GM21825 (cell line): ENCODE measurements at regions not wholly inside any gene's neighbourhood (a gene's known extent, or its start where the extent isn't known, plus 50 kb on each side); places are given as distances from the start of the nearest gene placed in this dataset.

Source experiments
- ATAC-seq: cut with Tn5 transposase; IDR thresholded peaks from one replicate; pipeline ENCODE4 v1.9.1; 2021; ENCODE audit warnings: mild to moderate bottlenecking, moderate library complexity; ENCODE audit not compliant: unreplicated experiment

DNA sequence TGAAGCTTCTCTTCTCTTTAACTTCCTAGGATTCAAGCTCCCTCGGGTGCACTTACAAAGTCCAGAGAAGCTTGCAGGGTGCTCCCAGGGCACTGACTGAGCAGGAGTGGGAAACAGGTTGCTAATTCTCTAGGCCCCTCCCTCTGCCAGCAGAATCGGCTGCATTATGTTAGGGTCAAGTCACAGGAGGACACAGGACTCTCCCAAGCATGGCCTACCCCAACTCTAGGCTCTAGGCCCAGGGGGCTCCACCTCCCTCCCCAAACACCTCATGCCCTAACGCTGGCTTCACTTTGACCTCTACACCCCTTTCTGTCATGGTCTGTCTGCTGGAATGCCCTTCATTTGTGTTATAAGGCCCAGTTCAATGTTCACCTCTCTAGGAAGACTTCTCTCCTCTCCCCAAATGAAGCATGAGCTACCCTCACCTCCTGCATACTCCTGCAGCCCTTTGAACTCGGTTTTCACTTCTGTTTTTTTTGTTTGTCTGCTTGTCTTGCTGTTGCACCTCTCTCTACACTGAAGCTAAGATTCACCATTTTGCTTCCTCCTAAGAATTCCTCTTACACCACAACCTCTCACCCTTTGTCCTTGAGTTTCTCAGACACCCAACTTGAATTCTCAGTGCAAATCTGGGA is 521.8 kb upstream of the ID2 start:
- no peak for ATAC-seq

DNA sequence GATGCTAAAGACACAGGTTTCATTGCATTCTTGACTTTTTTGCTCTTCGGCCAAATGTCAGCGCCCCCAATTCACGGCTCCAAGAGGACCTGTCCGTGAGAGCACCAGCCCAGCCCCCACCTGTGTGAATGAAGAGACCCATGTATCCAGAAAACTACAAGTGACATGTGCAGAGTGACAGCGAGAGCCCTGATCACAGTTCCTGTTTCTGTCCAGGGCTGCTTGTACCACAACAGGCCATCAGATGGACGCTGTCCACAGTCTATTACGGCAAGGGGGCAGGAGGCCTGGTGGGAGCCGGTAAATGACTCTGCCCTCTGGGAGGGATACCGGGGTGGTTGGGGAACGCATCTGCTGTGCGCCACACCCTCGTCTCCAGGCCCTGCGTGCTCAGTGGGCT is 520.9 kb upstream of the ID2 start:
- no peak for ATAC-seq

DNA sequence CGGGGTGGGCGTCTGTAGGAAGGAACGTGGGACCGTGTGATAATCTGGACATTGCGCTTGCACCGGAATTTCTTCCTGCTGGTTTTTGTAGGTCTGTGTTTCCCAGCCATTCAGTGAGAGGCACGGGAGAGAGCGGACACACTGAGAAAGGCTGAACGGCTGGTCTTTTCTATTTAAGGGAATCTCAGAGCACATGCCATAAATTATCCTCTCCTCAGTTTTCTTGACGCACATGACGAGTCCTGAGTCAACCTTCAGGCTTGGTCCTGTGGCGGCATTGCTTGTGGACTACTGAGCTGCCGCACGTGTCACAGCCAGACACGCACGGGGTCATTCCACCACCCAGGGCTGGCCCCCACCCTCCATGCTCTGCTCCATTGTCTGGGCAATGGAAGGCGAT is 519.3 kb upstream of the ID2 start:
- ATAC-seq: no peak

DNA sequence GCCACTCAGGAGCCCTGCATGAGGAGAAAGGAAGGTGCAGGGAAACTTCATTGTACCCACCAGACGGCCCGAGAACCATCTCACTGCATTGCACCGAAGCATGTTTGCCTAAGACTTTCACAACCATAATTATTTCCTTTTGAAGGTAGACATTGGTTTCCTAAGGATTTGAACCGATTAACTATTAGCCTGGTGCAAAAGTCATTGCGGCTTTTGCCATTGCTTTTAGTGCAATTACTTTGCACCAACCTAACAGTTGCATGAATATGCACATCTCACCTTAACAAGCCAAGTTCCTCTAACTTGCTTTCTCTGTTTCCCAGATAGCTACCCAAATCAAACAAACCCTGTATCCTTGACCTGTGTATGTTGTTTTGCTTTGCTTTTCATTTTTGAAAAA is 516.3 kb upstream of the ID2 start:
- no peak for ATAC-seq

DNA sequence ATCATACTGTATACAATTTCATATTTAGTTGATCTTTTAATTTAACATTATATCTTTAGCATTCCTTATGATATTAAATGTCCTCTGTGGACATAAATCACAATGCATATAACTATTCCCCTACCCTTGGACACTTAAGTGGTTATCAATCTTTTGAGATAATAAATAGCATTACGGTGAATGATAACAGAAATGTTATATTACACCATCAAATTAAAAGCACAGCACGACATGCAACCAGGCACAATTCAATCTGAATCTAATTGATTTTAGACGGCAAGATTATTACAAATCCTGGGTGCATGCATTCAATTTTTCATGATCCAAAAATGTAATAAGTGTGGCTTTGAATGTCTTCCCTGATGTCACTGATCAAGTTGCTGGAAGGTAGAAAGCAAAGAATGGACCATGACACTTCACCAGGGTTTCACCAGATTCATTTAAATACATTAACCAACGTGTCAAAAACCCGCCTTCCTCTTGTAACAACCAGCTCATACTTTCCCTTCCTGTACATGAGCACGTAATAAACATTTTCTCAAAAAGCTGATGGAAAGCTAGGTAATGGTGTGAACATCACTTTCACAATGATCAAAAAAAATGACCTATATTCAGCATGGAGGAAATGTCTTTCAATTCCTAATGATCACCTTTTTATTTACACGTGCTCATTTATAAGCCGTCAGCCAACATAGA is 513.7 kb upstream of the ID2 start:
- no peak for ATAC-seq

DNA sequence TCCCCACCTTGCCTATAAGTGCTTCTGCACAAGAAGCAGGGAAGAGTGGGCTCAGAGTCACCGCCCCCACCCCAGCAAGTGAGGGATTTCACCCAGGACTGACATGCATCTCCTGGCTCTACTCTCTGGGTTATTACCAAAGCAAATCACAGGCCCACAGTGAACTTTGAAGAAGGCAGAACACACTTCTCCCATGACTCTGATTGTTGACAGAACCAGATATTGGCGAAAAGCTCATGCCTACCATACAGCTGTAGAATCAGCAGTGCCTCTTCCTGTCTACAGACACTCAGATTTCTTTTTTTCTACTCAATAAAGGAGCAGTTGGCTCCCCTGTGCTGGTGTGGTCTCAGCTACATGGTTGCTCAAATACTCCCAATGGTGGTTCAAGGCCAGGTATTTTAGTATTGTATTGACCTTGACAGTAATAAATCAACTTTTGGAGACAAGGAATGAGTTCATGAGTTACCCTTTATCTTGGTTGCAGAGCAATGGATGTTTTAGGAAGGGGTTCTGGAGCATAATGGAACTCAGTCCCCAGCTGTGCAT is 512.9 kb upstream of the ID2 start:
- ATAC-seq: no peak

DNA sequence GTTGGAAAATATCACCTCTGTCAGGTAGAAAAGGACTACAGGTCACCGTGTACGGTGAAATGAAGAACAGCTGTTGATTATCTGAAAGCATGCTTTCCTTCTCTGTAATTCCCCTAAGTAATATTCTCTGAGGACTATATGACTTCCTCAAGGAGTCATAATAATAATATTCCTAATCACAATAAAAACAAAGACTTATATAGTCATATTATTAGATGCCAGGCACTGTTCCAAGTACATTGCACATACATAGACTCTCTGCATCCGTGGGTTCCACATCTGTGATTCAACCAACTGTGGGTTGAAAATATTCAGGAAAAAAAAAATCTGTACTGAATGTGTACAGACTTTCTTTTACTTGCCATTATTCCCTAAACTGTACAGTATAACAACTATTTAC is 512.4 kb upstream of the ID2 start:
- ATAC-seq: no peak

DNA sequence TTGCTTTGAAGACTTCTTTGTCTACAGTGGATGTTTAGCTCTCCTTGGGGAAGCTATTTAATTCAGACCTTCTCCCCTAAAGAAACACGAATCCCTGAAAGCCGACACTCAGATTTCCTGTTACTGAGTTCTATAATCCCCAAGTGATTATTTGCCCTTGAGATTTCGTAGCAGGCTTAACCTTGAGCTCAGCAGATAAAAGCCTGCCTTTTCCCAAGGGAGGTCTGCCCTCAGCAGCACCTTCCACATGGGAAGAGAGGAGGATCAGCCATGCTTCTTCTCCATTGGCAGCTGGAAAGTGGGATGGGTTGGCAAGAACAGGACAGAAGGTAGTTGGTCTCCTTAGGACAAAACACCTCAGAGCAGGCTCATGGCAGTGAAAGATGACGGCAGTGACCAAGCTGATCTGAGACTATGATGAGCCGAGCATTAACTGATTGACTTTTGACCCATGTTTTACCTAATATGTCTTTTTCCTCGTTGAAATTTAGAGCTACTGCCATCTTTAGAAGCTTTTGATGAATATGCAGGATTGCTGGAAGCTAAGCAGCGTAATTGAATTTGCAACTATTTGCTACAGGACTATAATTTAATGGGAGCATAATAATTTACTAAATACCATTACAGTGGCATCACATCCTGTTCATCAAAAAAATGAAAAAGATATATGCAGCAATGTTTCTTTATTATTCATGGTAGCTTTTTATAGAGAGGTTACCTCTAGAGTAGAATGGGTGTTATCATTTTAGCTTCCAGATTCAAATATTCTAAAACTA is 511.1 kb upstream of the ID2 start:
- ATAC-seq: no peak

DNA sequence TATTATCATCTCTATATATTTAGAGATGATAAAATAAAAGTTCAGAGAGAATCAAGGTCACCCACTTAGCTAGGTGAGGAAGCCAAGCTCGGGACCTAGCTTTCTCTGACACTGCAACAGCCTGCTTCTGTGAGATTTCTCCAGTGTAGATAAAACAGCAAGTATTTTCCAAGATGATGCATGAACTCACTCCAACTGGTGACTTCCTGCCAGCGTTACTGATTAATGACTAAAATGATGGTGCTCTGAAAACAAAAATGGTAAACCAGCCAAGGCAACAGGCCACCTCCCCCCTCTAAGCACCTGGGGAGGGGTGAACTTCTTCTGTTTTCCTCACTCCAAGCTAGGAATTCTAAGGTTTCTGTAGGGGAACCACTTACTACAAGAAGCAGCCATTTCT is 510.2 kb upstream of the ID2 start:
- ATAC-seq: no peak

DNA sequence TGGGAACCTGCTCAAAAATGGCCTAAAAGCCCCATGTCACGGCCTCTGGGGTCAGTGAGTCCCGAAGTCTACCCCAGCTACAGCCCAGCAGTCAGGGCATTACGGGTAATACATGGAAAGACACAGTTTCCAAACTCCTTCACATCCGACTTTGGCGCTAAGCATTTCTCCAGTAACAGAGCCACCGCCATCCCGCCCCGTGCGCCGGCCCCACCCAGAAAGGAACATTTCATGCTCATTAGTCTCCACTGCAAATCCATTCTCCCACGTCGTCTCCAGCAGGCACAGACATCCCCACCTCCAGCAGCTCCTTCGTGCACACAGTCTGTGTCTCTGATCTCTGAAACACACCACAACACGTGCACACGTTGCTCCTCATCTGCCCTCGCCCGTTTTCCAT is 509.2 kb upstream of the ID2 start:
- no peak for ATAC-seq

DNA sequence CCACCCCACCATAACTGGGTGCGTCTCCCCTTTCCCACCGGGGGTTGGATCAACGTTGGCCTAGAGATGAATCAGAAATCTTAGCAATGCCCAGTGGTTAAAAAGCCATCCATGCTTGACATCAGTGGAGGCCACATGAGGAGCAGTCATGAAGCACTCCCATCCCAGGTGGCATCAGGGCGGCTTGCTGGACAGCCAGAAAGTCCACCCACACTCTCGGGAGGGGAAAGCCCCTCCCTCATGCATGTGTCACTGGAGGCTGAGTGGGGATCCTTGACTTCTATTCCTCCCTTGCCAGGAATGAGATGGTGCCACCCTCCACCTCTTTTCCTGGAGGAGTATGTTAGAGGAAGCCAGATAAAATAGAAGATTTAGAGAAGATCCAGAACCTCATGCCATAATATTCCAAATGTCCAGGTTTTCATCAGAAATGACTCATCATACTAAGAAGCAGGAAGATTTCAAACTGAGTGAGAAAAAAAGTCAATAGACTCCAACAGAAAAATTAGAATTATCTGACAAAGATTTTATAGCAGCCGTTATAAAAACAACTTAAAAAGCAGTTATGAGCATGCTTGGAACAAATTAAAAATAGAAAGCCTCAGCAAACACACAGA is 507.1 kb upstream of the ID2 start:
- no peak for ATAC-seq

DNA sequence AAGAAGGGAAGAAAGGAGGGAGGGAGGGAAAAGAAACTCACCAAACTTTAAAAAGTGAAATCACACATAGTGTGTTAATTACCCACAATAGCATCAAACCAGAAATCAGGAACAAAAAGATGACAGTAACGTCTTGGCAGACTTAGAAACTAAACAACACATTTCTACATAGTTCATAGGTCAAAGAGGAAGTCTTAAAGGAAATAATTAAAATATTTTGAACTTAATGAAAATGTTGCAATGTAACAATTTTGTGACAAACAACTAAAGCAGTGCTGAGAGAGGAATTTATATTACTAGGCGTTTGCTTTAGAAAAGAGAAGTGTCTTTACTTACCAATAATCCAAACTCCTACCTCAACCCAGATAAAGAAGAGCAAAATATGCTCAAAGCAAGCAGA is 505.0 kb upstream of the ID2 start:
- ATAC-seq: no peak

DNA sequence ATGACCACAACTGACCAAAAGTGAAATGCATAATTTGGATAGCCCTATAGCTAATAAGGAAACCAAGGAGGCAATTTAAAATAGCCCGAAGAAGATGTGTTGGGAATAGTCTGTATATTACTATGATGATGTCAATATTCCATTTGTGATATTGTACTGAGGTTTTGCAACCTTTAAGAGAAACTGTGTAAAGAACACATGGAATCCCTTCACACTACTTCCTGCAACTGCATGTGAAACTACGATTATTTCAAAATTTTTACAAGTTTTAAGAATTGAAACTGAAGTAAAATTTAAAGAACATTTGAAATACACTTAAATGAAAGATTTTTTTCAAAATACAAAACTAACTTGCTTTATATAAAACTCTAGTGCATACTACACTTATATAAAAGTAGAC is 504.3 kb upstream of the ID2 start:
- no peak for ATAC-seq

DNA sequence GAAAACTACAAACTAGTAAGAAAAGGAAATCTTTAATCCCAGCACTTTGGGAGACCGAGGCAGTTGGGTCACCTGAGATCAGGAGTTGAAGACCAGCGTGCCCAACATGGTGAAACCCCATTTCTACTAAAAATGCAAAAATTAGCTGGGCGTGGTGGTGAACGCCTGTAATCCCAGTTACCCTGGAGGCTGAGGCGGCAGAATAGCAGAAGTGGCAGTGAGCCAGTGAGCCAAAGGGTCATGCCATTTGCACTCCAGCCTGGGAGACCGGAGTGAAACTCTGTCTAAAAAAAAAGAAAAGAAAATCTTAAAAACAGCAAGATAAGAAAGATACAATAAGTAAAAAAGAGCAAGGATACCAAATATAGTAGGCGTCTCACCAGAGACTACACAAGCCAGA is 502.9 kb upstream of the ID2 start:
- no peak for ATAC-seq

DNA sequence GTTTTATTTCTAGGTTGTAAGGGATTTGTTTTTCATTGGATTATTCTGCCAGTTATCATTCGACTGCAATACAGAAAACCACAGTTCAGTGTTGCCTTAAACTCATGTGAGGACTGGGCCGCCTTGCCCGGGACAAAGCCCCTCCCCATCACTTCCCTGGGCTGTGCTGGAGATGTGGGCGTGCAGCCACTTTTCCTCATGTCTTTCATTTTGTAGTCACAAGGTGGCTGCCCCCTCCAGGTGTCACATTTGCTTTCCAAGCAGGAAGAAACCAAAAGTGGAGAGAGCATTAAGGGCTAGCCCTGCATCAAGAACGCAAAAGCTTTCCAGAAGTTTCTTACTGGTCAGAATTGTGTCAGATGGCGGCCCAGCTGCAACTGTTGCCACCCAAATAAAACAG is 492.5 kb upstream of the ID2 start:
- no peak for ATAC-seq

DNA sequence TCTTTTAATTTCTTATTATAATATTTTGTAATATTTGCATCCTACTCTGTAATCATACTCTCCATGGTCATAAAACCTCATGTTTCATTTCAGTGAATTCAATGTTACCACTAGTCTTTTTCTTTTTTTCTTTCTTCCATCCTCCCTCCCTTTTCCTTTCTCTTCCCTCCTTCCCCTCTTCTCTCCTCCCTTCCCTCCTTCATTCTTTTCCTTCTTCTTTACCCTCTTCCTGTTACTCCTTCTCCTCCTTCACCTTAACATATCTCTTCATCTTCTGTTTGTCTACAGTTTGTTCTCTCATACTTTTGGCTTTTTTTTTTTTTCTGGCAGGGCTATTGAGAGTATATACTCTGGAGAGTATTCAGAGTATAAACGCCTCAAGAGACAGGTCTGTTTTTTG is 491.6 kb upstream of the ID2 start:
- no peak for ATAC-seq

DNA sequence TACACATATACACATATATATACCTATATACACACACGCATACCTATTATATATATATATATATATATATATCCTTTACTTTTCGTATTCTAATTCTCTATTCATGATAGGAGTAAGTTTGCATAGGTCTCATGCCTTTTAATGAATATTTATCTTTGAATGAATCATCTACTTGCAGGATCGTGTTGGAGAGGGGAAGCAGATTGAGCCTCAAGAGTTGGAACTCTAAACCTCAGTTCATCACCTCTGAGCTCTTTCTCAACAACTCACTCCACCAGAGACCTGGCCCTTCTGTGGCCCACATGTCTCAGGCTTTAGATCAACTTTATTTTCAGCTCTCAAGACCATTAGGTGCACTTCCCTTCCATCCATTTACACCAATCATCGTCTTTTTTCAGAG is 490.4 kb upstream of the ID2 start:
- no peak for ATAC-seq

DNA sequence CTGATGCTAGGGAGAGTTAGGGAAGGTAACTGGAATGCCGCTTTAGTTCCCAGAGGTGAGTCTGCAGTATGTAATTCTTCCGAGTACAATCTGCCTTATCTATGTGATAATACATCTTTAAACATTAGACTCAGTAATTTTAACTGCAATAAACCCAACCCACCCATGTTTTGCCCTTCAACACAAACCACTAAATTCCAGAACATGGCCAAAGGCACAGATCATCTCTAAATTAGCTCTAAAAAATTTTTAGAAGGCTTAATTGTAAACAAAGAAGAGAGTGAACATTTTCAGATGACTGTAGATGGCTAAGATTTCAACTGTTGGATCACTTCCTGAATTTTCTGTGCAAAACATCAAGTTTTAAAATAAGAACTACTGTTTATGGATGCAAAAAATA is 488.7 kb upstream of the ID2 start:
- ATAC-seq: no peak

DNA sequence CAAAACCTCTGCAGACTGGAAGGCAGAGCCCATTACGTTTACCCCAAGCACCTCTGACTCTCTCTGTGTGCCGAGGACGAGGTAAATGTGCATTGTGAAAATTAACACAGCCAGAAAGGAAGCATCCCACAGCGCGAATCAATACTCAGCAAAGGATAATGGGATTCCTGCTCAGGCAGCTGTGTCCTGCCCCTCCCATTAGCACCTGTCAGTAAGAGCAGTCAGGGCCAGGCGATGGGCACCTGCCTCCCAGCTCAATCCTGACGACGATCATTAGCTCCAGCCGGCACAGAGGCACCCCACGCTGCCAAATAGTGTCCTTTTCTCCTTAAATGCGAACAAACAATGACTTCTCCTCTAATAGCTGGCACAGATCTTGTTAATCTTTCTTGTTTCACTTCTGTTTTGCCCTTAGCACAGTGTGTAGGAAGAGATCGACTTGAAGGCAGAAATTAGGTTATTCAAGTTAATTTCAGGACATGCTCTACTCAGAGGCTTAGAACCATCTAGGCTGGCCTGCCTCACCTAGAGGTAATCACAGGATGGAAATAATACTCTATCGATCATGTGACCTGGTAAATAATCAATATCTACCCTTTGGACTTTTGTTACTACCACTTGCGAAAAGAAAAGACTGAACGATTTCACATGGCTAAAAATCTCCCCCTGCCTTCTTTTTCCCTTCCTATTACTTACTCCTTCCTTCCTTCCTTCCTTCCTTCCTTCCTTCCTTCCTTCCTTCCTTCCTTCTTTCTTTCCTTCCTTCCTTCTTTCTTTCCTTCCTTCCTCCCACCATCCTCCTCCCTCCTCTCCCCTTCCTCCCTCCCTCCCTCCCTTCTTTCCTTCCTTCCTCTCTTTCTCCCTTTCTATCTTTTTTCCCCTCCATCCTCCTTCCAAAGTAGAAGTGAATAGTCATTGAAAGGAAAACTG is 487.9 kb upstream of the ID2 start:
- ATAC-seq: no peak

DNA sequence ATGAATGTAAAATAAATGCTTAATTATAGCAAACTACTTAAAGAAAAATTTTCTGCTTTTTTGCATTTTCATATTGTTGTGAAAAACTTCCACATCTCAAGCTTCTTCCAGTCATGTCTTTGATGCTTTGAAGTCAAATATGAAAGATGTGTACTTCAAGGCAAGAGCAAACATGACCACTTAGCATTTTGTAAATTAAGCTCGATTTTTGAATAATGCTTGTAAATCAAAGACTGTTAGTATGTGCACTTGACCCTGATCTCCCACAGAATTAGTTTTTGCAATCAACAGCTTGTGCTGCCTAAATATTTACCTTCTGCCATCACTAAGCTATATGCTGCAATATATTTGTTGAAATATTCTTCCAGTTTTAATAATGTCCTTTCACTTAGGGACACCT is 486.1 kb upstream of the ID2 start:
- no peak for ATAC-seq

DNA sequence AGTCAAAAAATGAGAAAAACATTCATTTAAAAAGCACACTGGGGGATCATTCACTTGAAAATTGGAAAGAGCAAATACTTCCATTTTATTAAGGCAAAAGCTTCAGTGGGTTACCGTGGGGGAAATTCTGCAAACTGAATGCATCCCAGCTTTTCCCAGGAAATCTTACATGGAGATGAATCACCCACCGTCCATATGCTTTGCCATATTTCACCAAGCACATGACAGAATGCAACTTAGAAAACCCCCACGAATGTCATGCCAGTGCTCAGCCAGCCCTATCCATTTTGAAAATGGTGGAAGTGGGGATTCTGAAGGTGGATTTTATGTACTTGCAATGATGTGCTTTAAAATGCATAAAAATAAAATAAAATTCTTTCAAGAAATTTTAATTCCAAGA is 485.5 kb upstream of the ID2 start:
- no peak for ATAC-seq
